Activated CD8-positive, alpha-beta memory T cell treated with anti-CD3 and anti-CD28 coated beads, Interleukin-2, amount 50 U/mL, for 24 hours (primary cell): ENCODE measurements at regions not wholly inside any gene's neighbourhood (a gene's known extent, or its start where the extent isn't known, plus 50 kb on each side); places are given as distances from the start of the nearest gene placed in this dataset.
"Not testable (repeated sequence)": the region's sequence is repeated elsewhere in the genome, so short reads cannot be mapped to it uniquely, and the experiment has no call there.

Experiments
- DNase-seq: peaks from one replicate; pipeline ENCODE4 v3.0.0-alpha.2; 2020; ENCODE audit errors: extremely low read depth

DNA sequence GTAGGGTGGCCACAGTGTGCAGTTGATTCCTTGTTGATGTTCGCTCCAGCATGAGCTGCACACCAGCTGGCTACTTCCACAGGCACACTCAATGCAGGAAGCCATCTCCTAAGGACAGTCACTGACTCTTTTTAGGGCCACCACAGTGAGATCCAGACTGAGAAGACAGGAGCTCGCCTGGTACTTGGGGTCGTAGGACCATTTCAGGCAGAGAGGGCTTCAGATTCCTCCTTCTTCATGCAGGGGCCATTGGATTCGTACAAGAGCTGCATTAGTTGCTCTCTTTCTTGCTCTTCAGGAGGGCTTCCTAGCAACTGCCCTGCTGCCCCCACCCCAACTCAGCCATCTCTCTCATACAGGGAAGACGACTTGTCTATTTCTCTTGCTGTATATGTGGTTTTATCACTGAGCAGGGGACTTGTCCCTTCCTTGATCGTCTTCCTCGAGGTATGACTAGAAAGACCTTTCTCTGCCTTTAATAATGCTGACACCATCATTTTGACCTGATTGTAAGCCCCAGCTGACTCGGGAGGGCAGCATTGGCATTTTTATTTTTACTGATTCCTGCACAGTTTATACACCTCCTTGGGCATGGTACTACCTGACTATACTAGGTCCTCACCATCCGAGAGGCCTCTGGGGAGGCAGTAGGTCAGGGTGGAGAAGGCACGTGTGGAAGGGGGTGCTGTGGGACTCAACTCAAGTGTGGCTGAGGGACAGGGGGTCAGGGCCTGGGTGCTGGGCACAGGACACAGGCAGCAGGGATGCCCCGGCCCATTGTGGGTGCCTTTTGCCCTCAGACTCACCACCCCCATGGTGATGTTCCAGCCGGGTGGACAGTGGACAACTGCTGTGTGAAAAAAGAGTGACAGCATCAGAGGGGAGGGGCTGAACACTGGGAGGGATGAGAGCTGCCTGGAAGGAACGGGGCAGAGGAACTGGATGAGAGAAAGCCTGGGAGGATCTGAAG lies 136.7 kb upstream of the ZNF746 start:
- no peak for DNase-seq

DNA sequence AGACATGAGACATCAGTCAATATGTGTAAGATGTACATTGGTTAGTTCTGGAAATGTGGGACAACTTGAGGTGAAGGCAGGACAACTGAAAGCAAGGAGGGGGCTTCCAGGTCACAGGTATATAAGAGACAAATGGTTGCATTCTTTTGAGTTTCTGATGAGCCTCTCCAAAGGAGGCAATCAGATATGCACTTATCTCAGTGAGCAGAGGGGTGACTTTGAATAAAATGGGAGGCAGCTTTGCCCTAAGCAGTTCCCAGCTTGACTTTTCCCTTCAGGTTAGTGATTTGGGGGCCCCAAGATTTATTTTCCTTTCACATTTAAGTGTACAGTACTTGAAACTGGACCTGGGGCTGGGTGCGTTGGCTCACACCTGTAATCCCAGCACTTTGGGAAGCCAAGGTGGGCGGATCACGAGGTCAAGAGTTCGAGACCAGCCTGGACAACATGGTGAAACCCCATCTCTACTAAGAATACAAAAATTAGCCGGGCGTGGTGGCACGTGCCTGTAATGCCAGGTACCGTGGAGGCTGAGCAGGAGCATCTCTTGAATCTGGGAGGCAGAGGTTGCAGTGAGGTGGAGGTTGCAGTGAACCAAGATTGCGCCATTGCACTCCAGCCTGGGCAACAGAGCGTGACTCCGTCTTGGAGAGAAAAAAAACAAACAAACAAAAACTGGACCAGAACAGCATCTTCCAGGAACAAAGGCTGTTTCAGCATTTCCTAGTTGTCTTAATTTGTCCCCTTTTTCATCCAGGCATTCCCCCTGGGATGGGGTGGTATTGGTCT lies 130.9 kb upstream of the ZNF746 start:
- not testable (repeated sequence) for DNase-seq

DNA sequence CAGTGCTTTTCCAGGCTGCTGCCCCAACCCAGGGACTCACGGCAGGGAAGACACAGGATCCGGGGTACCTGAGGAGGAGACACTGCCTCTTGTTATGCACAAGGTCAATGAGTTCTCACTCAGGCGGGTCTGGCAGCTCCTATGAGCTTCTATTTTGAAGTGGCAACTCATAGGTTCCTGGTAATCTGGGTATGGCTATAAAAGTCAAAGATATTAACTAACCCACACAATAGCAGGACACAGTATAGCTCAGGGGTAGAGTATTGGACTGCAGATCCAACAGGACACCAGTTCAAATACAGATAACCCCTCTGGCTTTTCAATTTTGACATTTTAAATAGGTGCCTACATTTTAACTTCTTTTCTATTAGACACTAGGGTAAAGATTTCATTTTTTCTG lies 130.3 kb upstream of the ZNF746 start:
- DNase-seq: no peak

DNA sequence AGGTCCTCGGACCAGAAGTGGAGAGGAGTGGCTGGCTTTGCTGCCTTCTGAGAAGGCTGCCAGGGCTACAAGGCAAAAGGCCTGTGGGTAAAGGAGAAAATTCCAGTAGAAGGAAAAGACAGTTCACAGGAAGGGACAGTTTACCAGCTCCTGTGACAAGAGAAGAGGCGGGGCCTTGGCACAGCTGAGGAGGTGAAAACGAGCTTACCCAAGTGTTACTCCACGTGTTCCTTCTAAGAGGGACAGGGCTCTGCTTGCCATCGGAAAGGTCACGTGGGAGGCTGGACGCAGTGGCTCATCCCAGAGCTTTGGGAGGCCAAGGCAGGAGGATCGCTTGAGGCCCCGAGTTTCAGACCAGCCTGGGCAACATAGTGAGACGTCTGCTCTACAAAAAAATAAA lies 129.4 kb upstream of the ZNF746 start:
- DNase-seq: no peak

DNA sequence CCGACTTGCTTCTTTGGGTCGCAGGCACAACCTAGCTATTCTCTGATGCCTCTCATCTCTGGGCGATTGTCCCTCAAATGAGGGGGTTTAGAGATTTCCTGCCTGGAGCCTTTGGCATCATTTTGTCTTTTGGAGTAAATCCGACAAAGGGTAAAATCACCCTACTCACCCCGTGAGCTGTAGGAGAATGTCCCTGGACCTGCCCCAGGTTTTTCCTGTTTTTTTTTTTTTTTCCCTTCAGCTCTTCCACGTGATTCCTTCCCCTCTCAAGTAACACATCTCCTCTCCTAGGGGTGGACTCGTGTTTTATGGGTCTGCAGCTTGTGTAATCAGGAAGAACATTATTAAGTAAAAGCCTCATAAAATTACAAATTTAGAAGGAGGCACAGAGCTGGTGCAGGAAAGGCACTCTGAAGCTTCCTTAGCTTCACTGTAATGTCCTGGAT lies 128.4 kb upstream of the ZNF746 start:
- DNase-seq: no peak

DNA sequence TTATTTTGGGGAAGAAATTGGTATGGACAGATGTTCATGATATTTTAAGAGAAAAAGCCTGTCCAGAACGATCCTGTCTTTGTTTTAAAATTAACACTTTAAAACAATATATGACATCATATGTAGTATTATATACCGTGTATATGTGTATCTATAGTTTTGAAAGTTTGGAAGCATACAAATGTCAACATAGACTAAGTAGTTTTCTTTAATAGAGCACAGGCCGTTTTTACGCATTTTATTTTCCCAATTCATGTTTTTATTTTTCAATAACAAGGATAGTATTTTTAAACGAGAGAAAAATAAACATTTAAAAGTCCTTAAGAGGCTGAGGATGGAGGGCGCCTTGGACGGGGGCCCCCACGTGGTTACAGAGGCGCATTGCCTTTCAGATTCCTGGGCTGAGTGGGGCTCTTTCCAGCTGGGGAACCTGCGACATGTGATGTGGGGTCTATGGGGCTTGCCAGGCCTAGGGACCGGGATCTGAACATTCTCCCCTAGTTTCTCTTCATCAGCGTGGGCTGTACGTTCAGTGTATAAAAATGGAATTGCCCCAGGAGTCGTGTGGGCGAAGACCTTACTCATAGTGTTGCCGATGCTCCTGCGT lies 127.8 kb upstream of the ZNF746 start:
- no peak for DNase-seq

DNA sequence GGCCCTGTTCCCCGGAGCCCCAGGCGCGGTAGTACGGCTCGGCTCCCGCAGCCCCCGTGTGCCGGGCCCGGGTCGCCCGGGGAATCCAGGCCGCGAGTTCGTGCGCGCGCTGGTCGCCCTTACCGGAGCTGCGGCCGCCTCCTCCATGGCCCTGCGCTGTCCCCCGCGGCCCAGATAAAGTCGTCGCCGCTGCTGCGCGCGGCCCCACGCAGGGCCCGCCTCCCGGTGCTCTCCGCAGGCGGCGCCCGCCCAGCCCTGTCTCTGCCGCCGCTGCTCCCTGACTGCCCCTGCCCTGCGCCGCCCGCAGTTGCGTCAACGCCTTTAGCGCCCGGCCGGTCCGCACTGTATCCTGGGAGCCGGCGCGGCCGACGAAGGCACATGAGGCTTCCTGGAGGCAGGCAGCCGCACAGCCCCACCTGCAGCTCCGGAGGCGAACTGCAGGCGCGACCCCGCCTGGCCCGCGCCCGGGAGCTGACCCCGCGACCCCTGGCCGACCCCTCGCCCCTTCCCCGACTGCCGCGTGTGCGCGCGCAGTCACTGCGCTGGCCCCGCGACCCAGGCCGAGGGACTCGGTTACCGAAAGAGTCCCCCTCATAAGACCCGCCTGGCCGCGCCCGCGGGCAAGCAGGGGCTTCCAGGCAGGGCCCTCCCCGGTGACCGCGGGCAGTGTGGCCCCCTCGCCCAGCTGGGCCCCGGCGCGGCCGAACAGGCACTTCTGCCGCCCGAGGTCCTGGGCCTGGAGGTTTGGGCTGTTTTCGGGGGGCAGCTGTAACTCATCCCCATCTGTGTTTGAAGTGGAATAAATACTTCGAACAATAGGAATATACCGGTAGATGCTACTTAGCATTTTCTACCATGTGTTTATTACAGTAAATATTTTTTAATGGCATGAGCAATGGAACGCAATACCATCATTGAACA lies 127.1 kb upstream of the ZNF746 start:
- DNase-seq: peak; percentile 75

DNA sequence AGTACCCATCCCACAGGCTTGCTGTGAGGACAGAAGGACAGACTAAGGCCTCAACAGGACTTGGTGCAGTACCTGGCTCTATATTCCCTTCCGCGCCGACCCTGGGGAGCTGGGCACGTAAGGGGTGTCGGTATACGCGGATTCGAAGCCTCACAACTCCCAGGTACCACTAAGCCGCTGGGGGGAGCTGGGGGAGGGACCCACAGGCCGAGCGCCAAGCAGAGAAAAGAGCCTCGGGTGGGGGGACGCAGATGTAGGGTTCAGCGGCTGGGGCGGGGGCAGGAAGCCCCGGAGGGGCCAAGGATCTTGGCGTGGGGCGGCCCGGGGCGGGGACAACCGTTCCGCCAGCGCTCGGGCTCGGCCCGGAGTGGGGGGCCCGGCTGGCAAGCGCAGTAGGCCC lies 126.4 kb upstream of the ZNF746 start:
- DNase-seq: no peak

DNA sequence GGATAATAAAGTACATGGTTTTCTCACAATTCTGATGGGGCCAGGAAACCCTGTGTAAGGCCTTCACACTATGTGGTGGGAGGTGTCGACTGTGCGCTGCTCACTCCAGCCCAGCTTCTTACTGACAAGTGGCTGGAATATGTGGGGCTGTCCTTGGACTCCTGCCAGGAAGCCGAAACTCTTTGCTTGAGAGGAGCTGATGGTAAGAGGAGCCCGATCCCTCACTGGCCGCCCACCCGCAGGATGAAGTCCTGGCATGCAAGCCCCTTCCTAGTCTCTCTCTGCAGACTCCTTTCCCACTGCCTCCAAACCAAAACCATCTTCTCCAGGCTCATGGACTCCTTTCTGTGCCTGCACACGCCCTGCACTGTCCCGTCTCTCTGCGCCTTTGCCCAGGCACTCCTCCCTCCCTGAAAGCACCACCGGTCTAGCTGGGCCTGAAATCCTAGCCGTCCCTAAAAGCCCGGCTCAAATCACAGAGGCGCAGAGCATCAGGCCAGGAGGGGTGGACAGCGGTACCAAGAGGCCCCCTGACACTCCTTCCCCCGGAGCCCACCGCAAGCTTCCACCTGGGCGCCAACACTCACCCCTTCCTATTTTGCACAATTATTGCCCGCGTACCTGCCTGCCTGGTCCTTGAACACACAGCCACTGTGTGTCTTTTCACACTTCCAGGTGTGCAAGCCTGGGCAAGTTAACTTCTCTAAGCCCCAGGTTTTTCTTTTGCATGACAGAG lies 125.8 kb upstream of the ZNF746 start:
- not testable (repeated sequence) for DNase-seq

DNA sequence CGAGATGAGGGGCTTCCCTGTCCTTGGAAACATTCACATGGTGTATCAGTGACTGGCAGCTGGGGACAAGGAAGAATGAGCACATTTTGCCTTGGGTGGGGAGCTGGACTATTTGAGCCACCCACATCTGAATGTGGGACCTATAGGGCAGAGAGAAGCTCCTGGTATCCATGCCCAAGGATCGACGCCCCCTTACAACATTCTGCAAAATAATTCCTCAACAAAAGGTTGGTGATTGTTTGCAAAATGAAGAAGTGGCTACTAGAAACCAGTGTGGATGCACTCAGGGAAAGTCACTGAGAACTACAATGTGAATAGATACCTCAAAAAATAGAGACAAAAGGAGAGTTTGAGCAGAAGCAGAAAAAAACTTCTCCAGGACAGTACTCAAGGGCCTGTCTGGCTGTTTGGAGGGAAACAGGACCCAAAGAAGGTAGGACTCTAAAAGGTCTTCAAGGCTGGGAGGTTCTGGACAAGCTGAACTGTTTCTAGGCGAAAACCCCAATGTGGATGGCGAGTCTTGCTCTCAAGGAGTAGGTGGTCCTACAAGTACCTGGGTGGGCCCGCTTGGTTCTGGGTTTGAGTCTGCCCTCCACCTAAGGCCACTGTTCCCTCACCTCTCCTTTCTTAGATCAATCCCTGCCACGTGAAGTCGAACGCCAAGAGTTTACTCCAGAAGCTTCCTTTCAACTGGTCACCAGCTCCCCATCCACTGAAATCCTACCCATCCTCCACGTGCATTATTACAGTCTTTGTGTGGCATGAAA lies 125.0 kb upstream of the ZNF746 start:
- no peak for DNase-seq

DNA sequence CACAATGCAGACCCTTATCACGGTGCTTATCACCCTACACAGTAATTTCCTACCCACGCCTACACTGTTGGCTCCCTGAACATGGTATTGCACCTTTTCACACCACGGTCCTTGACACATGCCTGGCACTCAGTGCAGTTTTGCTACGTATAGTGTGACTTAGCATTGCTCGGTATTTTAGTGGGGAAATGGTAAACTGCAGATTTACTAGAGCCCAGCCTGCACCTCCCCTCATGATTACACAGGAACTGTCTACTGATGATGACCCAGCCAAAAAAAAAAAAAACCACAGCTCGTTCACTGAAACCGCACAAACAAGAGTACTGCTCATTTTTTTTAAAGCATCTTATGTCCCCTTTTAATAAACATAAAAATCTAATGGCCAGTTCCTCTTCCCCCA lies 124.2 kb upstream of the ZNF746 start:
- no peak for DNase-seq

DNA sequence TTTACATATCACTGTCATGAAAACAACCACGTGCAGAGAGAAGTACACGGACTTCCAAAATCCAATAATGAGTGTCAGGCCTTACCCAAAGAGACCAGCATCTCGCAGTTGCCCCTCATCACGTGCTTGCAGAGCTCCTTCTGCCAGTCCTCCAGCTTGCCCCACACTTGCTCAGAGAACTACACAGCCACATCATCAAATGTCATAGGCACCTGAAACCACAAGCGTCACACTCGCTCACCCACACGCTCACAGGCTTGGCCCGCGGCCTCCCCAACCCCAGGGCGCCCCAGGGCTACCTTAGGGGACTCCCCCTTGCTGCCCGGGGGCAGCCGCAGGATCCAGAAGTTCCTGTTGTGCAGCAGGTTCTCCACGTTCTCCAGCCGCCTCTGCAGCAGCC lies 123.4 kb upstream of the ZNF746 start:
- DNase-seq: peak; percentile 42

DNA sequence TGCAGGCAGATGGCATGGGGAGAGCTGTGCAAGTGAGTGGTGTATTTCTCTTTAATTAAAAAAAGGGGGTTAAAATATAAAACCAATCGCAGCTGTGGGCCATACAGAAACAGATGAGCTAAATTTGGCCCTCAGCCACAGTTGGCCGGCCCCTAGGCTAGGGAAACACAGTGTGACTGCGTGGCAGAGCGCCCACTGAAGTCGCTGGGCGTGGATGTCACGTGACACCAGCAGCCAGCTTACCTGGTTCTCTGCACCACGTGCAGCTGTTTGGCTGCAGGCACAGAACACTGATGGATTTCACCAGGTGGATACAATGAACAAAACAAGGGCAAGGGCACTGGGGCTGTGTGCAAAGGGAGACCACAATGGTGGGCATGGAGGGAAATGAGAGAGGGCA lies 119.3 kb upstream of the ZNF746 start:
- DNase-seq: no peak

DNA sequence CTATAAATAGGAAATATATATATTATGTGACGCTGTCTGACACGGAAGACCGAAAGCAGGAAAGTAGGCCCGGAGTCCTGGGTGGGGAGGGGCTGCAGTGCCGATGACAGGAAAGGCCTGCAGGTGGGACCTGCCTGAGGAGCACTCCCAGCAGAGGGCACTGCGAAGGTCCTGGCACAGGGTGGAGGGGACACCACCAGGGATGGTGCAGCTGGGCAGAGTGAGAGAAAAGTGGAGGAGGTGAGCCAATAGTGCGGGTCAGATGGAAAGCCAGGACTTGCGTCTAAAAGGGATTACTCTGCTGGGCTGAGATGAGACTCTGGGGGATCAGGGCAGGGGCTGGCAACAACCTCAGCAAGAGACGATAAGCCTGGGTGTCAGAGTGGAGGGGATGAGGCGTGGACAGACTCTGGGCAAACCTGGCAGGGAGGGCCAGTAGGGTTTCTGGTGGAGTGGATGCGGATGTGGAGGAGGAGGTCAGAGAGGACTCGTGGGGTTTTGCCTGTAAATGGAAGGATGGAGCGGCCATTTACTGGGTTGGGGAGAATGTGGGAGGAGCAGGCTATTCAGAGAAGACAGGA lies 118.2 kb upstream of the ZNF746 start:
- no peak for DNase-seq

DNA sequence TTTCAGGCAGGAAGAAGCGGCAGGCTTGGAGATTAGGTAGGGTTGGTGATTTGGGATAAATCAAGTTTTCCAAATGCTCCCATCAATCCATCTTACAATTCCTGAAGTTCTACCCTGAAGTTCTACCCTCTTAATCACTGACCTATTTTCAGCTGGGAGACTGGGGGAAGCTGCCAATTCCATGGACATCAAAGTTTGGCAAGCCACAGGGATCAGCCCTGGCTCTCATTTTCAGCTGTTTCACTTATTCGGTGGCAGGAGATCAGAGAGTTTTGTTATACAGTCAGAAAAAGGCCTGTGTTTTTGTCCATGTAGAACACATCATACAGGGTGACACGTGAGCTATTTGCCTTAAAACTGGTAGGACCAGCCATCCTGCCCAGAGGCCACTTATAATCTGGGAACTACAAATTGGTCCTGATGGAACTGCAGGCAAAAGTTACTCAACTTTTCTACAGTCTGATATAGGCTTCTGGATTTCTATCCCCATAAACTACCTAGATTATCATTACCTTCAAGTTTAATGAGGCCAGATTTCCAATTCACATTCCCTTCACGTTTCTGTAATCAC lies 112.9 kb upstream of the ZNF746 start:
- no peak for DNase-seq

DNA sequence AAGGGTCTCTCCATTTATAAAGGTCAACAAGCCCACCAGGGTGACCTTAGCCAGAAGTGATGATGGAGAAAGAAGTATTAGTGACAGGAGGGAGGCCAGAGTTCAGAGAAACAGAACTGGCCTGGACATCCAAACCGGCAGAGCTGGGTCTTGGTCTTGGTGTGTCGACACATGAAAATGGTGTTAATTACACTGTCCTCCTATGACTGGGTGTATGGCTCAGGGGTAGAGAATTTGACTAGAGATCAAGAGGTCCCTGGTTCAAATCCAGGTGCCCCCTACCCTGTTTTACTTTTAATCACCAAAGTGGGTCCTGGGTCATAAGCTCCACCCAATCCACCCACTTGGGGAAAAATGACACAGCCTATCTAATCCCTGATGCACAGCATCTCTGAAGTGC lies 110.6 kb upstream of the ZNF746 start:
- no peak for DNase-seq

DNA sequence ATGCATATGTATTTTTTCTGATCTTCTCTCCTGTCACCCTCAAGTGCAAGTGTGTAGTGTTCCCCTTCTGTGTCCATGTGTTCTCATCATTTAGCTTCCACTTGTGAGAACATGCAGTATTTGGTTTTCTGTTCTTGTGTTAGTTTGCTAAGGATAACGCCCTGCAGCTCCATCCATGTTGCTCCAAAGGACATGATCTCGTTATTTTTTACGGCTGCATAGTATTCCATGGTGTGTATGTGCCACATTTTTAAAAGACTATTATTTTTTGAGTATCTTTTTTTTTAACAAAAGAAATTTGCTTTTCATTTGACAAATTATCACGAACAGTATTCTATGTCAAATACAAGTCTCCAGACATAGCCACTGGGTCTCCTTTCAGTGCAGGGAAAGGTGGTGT lies 110.1 kb upstream of the ZNF746 start:
- DNase-seq: no peak

DNA sequence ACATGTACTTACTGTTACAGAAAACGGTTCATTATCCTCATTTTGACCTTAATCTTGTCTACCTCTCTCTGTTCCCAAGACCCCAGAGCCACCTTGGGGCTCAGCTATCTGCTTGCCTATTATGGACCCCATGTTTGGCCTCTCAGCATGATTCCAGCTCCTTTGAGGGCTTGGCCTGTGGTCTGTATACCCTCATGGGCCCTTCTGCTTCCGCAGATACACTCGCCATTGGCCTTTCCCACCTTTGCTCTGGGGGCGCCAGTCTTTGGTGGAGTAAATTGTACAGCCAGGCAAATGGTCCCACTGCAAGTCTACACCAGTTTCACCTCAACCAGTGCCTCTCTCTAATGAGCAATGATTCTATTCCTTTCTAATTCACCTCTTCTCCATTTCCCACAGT lies 109.2 kb upstream of the ZNF746 start:
- no peak for DNase-seq

DNA sequence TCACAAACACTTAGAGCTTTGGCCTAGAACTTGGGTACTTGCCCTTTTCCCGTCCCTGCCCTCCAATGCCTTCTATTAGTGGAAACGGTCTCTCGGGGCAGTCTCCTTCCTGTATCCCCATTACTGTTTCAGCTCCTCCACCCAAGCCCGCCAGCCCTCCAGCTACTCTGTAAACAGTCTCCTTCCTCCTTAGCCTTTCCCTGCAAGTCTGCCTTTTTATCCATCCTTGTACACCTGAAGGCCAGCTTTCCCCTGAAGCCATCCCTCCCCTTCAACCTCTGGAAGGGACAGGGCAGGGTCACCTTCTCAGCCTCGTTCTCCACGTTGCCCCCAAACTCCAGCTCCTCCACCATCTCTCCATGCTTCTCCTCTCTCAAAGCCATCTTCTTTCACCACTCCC lies 108.1 kb upstream of the ZNF746 start:
- no peak for DNase-seq
